ENCODE measurements at regions not wholly inside any gene's neighbourhood (a gene's known extent, or its start where the extent isn't known, plus 50 kb on each side); places are given as distances from the start of the nearest gene placed in this dataset.

DNA sequence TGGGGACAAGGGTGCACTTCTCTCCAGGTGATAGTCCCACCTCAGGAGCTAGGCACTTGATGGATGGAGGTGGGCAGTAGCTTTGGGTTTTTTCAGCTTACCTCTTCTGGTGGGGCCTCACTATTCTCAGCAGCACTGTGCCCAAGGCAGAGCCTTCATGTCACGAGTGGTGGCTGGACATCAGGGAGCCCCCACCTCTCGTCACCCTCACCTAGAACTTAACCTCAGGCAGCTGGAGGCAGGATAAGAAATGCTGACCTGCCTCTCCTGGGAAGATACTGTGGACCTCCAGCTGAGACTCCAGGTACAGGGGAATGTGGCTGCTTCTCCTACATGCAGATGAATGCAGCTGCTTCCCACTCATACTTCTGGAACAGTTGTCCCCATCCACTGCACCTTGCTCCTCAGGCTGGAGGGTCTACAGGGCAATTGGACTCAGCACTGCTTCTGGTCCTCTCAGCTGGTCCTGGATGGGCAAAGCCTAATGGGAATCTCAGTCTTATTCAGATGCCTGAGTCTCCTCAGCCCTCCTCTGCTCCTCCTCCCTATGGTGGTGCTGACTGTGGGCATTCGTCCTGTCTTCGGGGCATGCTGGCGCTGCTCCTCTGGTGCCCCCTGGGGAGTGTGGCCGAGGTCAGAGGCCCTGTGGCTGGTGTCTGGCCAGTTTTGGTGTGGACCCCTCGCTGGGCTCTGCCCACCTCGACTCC lies 129.9 kb downstream of the KLF13 start:
- no peak for DNase-seq (ENCODE audit: low read depth)

DNA sequence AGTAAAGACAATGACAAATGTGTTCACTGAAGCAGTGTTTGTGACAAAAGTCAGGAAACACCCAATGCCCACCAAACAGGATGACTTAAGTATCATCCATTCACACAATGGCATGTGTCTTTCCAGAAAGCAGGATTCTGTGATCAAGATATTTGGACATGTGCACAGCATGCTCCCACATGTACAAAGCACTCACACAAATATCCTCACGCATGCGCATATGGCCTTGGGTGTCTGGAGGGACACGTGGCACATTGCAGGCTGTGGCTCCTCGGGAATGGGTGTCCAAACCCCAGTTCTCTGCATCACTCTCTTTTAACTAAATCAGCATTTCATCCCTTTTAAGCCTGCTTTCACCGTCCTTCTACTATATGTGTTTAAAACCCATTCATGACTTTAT lies 130.5 kb downstream of the KLF13 start:
- no peak for DNase-seq (ENCODE audit: low read depth)

DNA sequence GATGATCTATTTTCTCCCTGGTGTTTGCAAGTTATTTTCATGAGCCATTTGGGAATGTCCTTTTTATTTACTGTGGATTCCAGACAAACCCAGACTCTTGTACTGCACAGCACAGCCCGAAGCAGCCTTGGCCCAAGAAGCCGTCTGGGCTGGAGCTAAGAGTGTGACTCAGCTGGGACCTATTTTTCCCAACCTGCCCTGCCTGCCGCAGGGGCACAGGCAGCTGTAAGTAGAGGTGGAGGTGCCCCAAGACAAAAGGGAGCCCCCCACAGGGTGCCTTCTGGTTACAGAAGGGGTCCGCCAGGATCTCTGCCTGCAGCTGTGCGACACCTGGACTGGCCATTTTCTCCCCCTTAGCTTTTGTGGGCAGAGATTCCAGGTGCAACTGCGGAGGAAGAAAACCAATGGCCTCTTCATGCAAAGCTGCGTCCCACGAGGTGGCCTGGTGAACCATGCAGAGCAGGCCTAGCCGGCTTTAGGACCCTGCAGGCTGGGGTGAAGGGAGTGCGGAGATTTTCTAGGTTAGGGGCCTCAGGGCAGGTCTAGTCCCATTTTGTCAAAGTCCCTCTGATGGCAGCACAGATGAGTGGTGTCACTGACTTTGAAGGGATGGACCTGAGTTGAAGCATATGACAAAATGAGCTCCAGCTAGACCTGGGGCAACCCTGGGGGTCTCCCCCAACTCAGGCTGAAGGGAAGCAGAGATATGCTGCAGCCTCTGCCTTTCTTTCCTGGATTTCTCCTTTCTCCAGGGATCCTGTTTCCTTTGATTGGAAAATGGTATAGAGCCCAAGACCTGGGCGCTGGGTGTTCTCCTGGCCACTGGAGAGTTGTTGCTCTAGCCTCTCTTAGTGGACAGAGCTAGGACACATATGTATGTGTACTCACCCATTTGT lies 131.2 kb downstream of the KLF13 start:
- DNase-seq (ENCODE audit: low read depth) = no peak

DNA sequence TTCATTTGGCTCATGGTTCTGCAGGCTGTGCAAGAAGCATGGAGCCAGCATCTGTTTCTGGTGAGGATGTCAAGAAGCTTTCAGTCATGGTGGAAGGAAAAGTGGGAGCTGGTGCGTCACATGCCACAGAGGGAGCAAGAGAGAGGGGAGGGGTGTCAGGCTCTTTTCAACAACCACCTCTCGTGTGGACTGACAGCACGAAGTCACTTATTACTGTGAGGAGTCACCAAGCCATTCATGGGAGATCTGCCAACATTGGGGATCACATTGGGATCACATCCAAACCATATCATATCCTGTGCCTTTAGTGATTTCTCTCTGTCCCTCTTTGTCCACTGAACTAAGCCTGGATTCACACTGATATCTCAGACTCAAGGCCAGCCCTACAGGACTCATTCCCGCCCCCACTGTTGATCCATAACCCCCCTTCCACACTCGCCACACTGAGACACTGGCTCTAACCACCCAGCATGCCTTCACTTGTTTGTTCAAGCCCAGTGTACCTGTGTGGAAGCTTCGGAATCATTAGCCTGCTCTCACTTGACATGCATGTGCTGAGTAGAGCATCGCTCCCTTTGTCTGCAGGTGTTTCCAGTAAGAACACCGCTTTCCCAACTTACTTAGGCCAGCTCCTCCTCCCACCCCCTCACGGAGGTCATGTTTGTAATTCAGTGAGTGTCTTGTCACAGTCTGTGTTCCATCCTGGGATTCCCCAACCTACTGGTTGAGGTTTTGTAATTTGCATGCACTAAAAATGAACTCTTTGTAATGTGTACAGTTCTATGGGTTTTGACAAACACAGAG lies 132.2 kb downstream of the KLF13 start:
- no peak for DNase-seq (ENCODE audit: low read depth)

DNA sequence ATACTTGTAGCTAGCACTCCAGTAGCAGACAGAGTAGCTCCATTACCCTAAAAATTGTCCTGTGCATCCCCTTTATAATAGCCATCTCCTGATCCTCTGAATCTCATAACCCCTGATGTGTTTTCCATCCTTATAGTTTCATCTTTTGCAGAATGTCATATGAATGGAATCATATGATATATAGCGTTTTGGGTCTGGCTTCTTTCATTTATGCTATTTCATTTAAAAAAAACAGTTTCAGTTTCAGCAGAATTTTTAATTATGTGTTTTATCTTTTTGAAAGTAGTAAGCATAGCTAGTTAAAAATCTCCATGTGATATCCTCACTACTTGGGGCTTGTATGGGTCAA lies 132.7 kb downstream of the KLF13 start:
- no peak for DNase-seq (ENCODE audit: low read depth)

DNA sequence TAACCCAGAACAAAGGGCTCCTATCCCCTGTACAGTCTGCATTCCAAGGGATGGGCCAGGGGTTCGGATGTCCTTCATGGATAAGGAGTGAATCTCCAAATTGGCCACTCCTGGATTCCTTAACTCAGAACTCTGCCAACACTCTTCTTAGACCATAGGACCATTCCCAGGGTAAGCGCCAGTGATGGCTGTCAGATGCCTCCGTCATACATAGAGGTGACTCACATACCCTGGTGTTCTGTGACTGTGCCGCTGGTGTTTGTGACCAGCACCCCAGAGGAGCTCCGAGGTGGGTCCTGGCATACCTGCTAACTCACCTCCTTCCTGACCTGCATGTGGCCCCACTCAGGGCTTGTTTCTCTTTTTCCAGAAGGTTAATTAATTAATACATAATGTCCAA lies 134.7 kb downstream of the KLF13 start:
- no peak for DNase-seq (ENCODE audit: low read depth)

DNA sequence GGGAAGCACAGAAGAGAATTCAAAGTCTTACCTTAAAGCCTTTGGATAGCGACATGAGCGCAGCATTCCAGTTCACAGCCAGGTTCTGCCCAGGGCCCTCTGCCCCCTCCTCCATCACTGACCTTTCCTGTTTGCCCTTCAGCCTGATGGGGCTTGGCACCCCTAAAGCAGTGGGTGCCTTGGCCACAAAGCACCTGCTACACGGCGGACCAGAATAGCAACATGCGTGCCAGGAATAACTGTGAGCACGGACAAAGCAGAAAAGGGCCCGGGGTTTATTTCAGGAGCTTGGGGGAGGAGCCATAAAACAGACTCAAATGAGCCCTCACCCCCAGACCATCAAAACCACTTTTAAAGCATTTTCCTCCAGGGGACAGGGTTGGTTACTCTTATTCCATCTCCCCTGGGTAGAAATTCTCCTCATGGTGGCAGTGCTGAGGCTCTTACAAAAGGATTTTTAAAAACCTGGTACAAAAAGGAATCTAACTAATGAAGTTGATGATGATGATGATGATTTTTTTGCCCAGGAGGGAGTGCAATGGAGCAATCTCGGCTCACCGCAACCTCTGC lies 135.4 kb downstream of the KLF13 start:
- DNase-seq (ENCODE audit: low read depth) = no peak

DNA sequence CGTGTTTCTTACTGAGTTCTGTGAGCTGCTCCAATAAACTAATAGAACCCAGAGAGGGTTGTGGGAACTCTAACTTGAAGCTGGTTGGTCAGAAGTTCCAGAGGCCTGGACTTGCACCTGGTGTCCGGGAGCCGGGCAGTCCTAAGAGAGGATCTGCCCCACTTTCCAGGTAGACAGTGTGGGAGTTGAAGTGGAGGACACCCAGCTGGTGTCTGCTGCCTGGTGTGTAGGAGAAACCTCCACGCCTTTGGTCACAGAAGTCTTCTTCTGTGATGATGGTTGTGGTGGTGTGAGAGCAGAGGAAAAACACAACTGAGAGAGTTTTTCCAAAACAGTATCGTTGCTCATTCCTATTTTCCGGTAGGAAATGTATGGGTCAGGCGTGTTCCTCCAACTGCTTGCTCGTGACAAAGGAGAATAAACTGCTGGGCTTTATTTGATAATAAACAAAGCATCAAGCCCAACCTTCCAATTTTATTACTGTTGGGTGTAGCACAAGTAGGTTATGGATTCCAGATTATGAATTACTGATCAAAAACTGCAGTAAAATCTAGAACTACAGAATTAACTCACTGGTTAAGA lies 137.0 kb downstream of the KLF13 start:
- no peak for DNase-seq (ENCODE audit: low read depth)

DNA sequence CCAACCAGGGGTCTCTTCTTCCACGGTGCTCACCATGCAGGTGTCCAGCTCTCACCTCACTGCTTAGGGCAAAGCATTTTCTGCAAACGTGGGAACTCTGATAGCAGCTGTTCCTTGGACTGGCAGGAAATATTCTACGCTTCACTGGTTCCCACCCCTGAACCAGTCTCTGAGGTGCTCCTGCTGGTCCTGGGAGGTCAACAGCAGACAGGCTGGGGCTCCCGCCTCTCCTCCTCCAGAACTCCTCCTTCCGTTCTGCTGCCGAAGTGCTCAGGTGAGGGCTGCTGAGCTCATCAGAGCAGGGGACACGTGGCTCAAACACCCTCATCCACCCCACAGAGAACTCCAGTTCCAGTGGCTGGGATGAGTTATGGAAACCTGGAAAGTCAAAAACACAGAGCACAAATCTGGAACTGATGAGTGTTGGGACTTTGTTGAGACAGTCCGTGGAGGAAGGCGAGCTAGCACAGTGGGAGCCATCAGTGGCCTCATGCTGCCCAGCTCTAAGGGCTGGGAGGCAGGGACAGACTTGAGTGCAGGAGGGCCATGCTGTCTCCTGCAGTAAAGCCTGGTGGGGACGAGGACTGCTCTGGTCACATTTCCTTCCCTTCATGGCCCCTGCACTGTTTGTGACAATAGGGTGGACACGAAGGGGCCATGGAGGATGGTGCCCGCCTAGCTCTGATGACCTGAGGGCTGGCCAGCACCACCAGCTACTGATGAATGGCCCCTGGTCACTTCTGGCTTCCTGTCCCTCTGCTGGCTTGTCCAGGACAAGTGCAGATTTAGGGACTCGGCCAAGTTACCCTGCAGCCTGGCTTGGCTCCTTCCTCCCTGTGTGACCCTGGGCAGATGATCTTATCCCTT lies 137.8 kb downstream of the KLF13 start:
- no peak for DNase-seq (ENCODE audit: low read depth)

DNA sequence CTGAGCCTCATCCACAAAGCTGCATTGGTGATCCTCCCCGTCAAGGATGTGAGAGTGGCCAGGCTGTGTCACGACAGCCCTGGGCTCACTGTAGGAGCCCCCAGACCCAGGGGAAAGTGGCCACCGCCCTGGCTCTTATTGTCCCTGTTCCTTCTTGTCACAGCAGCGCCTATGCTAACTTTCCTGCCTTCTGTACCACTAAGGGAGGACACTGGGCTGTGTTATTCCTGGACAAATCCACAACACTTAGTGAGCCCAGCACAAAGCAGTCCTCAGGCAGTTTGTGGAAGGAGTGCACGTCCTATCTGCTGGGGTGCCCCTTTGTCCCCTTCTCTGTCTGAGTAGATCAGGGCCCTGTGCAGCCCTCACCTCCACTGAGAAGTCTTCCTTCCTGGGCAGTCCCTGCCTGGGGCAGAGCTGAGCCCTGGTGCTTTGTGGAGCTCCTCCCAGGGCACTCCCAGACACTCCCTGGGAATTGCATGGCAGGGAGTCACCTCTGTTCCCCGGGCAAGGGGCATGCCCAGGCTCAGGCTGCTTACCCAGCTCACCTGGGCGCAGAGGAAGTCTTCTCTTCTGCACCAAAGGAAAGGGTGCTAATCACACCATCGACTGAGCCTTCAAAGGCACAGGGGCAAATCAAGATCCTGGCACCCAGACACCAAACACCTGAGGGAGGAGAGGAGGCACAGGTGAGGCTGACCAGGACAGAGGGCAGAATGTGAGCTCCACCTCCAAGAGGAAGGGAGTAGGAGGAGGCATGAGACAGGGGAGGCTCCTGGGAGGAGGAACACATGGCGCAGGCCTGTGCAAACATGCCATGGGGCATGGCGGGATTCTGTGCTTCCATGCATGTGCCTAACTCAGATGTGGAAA lies 138.7 kb downstream of the KLF13 start:
- DNase-seq (ENCODE audit: low read depth) = no peak

DNA sequence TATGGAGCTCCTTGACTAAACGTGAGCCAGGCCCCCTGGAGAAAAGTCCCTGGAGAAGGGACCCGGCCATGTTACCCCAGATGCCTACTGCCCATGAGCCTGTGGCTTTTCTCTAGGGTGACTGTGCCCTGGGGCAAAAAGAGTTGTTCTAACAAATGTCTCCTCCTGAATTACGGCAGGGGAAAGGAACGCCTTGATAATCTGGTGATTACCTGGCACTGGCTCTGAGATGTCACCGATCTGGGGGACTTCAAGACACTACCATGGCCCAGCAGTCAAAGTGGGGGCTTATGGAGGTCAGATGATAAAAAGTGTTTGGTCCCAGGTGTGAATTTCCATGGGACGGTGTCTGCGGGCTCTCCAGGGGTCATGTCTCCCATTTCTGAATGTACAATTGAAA lies 140.7 kb downstream of the KLF13 start:
- no peak for DNase-seq (ENCODE audit: low read depth)

DNA sequence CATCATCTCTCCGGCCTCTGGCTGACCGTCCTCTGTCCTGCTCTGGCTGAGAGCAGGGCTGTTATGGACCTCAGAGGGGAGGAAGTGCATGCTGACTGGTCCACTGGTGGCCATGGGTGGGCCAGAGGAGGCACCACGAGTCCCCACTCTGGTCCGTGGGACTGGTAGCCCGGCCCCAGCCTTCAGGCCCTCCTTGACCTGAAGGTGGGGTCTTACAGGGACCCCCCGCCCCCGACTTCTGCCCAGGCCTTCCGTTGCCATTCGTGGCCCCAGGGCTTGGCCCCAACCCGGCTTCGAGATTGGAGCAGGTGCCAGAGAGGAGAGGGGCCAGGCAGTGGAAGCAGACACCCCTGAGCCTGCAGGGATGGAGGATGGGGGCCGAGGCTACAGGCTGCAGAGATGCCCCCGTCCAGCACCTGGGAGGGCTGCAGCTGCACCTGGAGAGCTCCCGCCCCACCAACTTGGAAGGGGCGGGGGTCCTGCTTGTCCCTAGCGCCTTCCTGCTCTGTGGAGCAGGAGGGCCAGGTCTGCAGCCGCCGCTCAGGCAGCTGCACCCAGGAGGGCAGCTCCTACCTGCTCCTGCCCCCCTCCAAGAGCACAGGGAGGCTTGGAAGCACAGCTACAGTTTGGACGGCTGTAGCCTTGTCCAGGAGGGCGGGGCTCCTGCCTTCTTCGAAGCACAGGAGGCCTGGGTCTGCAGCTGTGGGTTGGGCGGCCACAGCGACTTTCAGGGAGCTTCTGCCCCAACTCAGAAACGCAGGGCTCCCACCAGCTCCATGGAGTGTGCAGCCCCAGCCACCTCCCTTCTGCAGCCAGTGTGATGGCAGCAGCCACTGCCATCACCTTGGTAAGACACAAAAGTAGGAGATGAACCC lies 142.5 kb downstream of the KLF13 start:
- DNase-seq (ENCODE audit: low read depth) = no peak

DNA sequence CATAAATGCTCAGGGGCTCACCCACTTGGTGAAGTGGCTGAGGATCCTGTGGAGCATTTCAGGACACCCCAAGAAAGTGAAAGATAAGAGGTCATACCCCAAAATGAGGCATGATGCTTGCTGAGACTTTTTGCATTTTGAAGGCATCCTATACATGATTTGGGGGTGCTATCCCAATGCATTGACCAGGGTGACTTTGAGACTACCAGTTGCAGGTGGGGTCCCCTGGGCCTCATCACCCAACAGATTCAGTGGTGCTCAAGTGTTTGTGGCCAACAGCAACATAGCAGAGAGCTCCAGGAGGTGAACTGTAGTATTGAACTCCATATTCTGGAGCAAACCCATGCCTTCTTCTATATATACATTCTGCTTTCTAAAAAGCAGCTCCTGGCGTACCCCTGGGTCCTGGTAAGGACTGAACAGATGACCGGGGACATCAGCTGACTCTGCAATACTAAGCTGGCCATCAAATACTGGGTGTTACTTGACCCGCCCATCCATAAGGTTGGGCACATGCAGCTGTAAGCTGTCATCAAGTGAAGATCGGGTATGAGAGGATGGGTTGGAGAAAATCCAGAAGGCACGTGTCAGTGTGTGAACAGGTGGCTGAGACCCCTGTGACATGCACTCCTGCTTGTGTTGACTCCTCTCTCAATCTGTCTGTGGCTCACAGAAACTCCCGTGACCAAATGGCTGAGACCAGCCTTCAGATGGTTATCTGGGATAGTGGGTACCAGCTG lies 143.3 kb downstream of the KLF13 start:
- DNase-seq (ENCODE audit: low read depth) = no peak

DNA sequence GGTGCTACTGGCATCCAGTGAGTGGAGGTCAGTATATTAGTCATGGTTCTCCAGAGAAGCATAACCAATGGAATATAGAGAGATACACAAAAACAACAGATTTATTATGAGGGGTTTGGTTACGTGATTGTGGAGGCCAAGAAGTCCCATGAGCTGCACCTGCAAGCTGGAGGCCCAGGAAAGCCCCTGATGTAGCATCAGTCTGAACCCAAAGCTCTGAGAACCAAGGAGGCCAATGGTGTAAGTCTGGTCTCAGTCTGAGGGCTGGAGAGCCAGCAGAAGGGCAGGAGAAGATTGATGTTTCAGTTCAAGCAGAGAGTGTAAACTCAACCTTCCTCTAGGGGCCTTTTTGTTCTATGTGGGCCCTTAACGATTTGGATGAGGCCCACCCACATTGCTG lies 144.1 kb downstream of the KLF13 start:
- no peak for DNase-seq (ENCODE audit: low read depth)

DNA sequence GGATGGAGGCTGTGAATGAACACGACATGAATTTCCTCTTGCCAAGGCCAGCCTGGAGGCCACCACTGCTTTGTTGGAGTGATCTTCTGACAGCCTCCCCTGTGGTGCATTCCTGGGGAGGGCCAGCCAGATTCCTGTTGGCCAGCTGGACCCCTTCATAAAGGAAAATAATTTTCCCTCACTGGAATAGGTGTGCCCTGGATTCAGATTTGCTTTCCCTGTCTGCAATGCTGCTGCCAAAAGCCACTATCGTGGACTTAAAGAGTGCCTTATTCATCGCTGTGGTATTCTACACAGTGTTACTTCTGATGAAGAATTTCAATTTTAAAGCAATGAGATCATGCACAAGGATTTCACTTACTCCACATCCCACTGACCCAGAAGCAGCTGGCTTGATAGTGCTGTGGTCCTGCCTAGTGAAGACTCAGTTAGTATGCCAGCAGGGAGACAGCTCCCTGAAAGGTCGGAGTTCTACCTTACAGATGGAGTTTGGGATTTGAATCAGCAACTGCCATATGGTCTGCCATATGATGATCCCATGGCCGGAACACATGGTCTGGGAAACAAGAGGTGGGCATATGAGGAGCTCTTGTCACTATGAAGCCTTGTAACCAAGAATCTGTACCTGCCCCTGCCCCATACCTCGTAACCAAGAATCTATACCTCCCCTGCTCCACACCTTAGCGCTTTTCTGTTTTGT lies 145.2 kb downstream of the KLF13 start:
- no peak for DNase-seq (ENCODE audit: low read depth)

DNA sequence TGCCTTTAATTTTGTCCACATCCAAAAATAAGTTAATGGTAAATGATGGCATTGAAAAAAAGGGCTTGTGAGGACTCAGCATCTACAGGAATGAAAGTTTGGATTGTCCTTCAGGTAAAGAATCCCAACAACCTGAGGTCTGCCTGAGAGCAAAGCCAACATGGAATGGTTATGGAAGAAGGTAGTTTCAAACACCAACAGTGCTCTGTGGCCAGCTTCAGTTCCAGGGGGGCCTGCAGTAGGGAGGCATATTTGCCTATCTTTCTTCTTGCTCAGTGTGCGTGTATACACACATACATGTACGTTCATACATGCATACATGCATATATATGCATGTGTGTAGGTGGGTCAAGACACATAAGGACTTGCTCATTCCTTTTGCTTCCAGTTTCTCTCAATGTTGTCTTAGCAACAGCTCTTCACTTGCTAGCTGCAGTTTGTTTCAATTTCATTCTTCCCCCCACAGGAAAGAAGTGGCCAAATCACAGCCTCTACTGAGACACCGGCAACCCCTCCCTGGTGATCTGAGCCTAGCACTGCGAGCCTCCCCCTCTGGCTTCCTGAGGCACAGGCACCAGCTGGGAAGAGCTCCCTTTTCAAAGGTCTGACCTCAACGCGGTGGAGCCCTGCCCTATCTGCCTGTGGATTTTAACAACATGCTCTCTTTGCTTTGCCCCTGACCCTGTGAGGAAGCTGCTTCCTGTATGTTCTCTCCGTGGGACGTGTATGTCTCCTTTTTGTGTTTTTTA lies 146.2 kb downstream of the KLF13 start:
- DNase-seq (ENCODE audit: low read depth) = no peak
